WERI-Rb-1 (cell line): ENCODE measurements at regions not wholly inside any gene's neighbourhood (a gene's known extent, or its start where the extent isn't known, plus 50 kb on each side); places are given as distances from the start of the nearest gene placed in this dataset.

Source experiments
- DNase-seq: peaks from one replicate; pipeline ENCODE4 v3.0.0-alpha.2; 2020
- H3K27ac ChIP-seq: fragments of 250-450 bp; sonication (Bioruptor Pico); 2 replicates; pipeline ENCODE4 v1.5.1; 2020; ENCODE audit warnings: mild to moderate bottlenecking, moderate library complexity
- H3K27me3 ChIP-seq: fragments of 250-450 bp; sonication (Bioruptor Pico); 2 replicates; pipeline ENCODE4 v1.5.1; 2021; ENCODE audit warnings: mild to moderate bottlenecking, low read depth, moderate library complexity; ENCODE audit not compliant: insufficient read depth, severe bottlenecking
- H3K36me3 ChIP-seq: fragments of 250-450 bp; sonication (Bioruptor Pico); 2 replicates; pipeline ENCODE4 v1.5.1; 2020; ENCODE audit warnings: mild to moderate bottlenecking, moderate library complexity
- H3K4me3 ChIP-seq: 2 replicates; pipeline ENCODE4 v1.5.1; 2011; ENCODE audit warnings: low read depth, mild to moderate bottlenecking, control low read depth, low read length
- H3K9me3 ChIP-seq: fragments of 250-450 bp; sonication (Bioruptor Pico); 2 replicates; pipeline ENCODE4 v1.5.1; 2021; ENCODE audit warnings: mild to moderate bottlenecking, moderate library complexity; ENCODE audit not compliant: severe bottlenecking
- CTCF ChIP-seq: IDR thresholded peaks from 2 replicates; pipeline ENCODE4 v1.5.1; 2011; ENCODE audit warnings: low read depth, mild to moderate bottlenecking, control low read depth, inconsistent platforms, low read length

GRCh38 chr16:86975445-86975844 is 341.7 kb downstream of the C16orf95 start:
- TF ChIP-seq CTCF, result no peak
- Histone ChIP-seq H3K4me3 (no peak overlapping the region), H3K36me3 (no peaks in the 10 kb centered on the region), H3K9me3 (no peaks in the 10 kb centered on the region), H3K27ac (no peak overlapping the region), H3K27me3 (no peaks in the 10 kb centered on the region)
- DNase-seq, result peak; percentile 36

- no peak overlapping the region for H3K4me3 ChIP-seq
- no peaks in the 10 kb centered on the region for H3K9me3 ChIP-seq
- TF ChIP-seq CTCF, result no peak
- DNase-seq, result no peak
- no peak overlapping the region for H3K27ac ChIP-seq
- no peaks in the 10 kb centered on the region for H3K27me3 ChIP-seq
- H3K36me3 ChIP-seq, result no peaks in the 10 kb centered on the region
Observed at GRCh38 chr16:86977076-86977676, 340.0 kb downstream of the C16orf95 start.

GRCh38 chr16:86978445-86979030 is 338.7 kb downstream of the C16orf95 start:
- no peak overlapping the region for H3K27ac ChIP-seq
- DNase-seq, result no peak
- no peak overlapping the region for H3K4me3 ChIP-seq
- H3K27me3 ChIP-seq, result no peaks in the 10 kb centered on the region
- TF ChIP-seq CTCF, result no peak
- H3K9me3 ChIP-seq, result no peaks in the 10 kb centered on the region
- H3K36me3 ChIP-seq, result no peaks in the 10 kb centered on the region

GRCh38 chr16:86979061-86979460 is 338.1 kb downstream of the C16orf95 start:
- no peak overlapping the region for H3K4me3 ChIP-seq
- DNase-seq, result no peak
- H3K9me3 ChIP-seq, result no peaks in the 10 kb centered on the region
- no peak for TF ChIP-seq CTCF
- H3K36me3 ChIP-seq, result no peaks in the 10 kb centered on the region
- no peaks in the 10 kb centered on the region for H3K27me3 ChIP-seq
- H3K27ac ChIP-seq, result no peak overlapping the region

- no peak overlapping the region for H3K4me3 ChIP-seq
- H3K27ac ChIP-seq, result no peak overlapping the region
- no peaks in the 10 kb centered on the region for H3K9me3 ChIP-seq
- TF ChIP-seq CTCF, result no peak
- H3K27me3 ChIP-seq, result no peaks in the 10 kb centered on the region
- no peaks in the 10 kb centered on the region for H3K36me3 ChIP-seq
- DNase-seq, result no peak
Observed at GRCh38 chr16:86979984-86980553, 337.1 kb downstream of the C16orf95 start.

GRCh38 chr16:86980644-86981043 is 336.5 kb downstream of the C16orf95 start:
- H3K27ac ChIP-seq, result no peak overlapping the region
- TF ChIP-seq CTCF, result no peak

More at GRCh38 chr16:86980644-86981043, 336.5 kb downstream of the C16orf95 start:
- no peaks in the 10 kb centered on the region for H3K36me3 ChIP-seq
- H3K27me3 ChIP-seq, result no peaks in the 10 kb centered on the region
- H3K9me3 ChIP-seq, result no peaks in the 10 kb centered on the region
- DNase-seq, result no peak
- no peak overlapping the region for H3K4me3 ChIP-seq
